Astrocyte of the spinal cord (primary cell): ENCODE measurements at regions not wholly inside any gene's neighbourhood (a gene's known extent, or its start where the extent isn't known, plus 50 kb on each side); places are given as distances from the start of the nearest gene placed in this dataset.

ENCODE experiments used
- DNase-seq: peaks from one replicate; pipeline ENCODE4 v3.0.0; 2011; ENCODE audit warnings: low read depth, low spot score
- H3K4me3 ChIP-seq: 2 replicates; pipeline ENCODE4 v1.5.1; 2011; ENCODE audit warnings: low read depth, mild to moderate bottlenecking, low read length, moderate library complexity
- in situ Hi-C: cut with HindIII; loops from 2 replicates; pipeline ENCODE4 v1.10.0; 2017; ENCODE audit warnings: low sequenced_read_pairs
- TF ChIP-seq, protein P1 (sequence below): IDR thresholded peaks from 2 replicates; pipeline ENCODE4 v1.5.1; 2012; ENCODE audit warnings: low read depth, mild to moderate bottlenecking, low read length, inconsistent platforms

DNA sequence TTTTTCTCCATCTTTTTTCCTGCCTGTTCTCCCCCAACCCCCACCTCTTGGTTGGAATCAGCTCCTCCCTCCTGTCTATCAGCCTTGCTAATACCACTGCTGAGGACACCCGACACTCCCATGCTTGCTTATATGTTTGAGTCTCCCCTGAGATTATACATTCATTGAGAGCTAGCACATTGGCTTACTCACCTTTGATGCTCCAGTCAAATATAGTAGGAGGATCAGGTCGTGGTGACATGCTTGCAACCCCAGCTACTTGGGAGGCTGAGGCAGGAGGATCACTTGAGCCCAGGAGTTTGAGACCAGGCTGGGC is 91.5 kb upstream of the CCBE1 start:
- in situ Hi-C loops: no loop called here
- DNase-seq: no peak
- TF ChIP-seq, protein P1, sequence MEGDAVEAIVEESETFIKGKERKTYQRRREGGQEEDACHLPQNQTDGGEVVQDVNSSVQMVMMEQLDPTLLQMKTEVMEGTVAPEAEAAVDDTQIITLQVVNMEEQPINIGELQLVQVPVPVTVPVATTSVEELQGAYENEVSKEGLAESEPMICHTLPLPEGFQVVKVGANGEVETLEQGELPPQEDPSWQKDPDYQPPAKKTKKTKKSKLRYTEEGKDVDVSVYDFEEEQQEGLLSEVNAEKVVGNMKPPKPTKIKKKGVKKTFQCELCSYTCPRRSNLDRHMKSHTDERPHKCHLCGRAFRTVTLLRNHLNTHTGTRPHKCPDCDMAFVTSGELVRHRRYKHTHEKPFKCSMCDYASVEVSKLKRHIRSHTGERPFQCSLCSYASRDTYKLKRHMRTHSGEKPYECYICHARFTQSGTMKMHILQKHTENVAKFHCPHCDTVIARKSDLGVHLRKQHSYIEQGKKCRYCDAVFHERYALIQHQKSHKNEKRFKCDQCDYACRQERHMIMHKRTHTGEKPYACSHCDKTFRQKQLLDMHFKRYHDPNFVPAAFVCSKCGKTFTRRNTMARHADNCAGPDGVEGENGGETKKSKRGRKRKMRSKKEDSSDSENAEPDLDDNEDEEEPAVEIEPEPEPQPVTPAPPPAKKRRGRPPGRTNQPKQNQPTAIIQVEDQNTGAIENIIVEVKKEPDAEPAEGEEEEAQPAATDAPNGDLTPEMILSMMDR: no peak

DNA sequence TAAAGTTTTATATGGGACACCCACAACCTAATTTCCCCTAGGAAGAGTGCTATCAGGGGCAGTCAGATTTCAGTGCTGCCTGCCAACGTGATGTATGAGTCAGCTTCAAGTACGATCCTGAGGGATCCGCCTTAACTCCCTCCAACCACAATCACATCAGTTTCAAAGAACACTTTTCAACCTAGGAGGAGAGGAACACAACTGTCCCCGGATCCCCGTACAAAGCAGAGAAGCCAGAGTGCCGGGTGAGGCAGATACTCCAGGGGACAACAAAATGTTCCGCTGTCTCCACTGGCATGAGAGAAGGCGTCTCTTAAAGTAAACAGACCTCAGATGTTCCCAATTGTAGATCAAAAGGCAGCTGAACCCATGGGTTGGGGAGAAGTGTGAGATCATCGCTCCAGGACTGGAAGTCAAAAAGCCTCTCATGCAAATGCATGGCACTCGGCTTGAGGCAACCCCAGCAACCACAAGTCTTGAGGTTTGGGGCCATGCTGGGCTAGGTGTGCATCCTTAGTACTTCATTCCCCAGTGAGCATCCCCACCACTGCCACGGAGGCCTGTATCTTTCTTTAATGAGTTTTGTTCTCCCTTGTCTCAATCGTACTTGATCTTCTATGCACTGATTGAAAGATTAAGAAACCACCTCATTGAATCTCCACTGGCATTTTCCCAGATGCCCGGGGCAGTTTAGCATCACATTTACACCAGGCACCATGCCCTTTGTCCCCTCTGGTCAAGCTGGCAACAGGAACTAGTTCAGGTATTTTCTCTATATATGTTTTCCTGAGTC is 91.0 kb upstream of the CCBE1 start:
- in situ Hi-C loops: no loop called here
- no peak overlapping the region for H3K4me3 ChIP-seq
- peak; percentile 76 for DNase-seq
- TF ChIP-seq, protein P1: no peak

More for the DNA sequence above, 91.5 kb upstream of the CCBE1 start:
- no peak overlapping the region for H3K4me3 ChIP-seq

DNA sequence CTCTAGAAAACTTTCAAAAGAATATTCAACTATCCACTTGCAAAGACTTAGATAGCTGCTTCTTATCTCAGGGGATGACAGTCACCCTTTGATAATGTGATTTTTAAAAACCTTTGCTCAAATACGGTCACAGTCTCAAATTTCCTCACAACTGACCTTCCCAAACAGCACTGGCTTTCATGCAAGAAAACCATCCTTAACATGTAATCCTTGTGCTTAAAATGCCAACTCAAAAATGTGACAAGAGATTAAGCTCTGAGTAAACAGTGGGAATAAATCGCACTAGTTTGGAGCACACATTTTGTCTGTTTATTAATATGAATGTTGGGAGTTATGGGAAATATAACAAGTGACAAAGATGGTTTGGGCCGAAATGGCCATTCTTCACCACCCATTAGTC is 87.5 kb upstream of the CCBE1 start:
- no peak for DNase-seq
- H3K4me3 ChIP-seq: no peak overlapping the region
- TF ChIP-seq, protein P1: no peak
- in situ Hi-C loops: no loop called here

GRCh38 chr18:59783138-59783537 is 85.9 kb upstream of the CCBE1 start:
- in situ Hi-C loops: no loop called here
- TF ChIP-seq, protein P1: peak; percentile 77
- H3K4me3 ChIP-seq: no peak overlapping the region
- DNase-seq: peak; percentile 71

- in situ Hi-C loops: no loop called here
- DNase-seq: peak; percentile 78
Observed at GRCh38 chr18:59779979-59780378, 82.8 kb upstream of the CCBE1 start.

DNA sequence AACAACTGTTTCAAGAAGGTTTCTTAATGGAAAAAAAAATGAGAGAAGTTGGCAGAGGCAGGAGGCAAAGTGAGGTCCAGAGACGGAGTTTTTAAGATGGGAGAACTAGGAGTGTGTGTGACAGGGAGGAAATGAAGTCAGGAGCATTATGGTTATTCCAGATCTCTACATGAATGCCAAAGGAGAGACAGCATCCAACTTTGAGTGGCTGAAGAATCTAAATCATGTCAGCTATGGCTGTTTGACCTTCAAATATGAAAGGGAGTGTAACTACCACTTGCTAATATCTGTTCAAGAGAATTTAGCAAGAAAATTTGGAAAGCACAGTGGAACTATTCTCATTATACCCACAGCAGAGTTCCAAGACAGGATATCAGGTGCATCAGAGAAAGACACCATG is 81.2 kb upstream of the CCBE1 start:
- H3K4me3 ChIP-seq: no peak overlapping the region
- in situ Hi-C loops: no loop called here
- no peak for DNase-seq
- TF ChIP-seq, protein P1: no peak

More at GRCh38 chr18:59779979-59780378, 82.8 kb upstream of the CCBE1 start:
- no peak overlapping the region for H3K4me3 ChIP-seq
- TF ChIP-seq, protein P1: no peak
